Lung (tissue), 11 donors: ENCODE measurements at regions not wholly inside any gene's neighbourhood (a gene's known extent, or its start where the extent isn't known, plus 50 kb on each side); places are given as distances from the start of the nearest gene placed in this dataset.

ENCODE experiments used
- ATAC-seq: fragments of 200-7000 bp; cut with Tn5 transposase; one replicate; pipeline ENCODE4 v1.9.1; 2020; ENCODE audit warnings: moderate number of reproducible peaks; ENCODE audit not compliant: insufficient read depth, low FRiP score
- DNase-seq, 3 donors: peaks; one replicate each; pipeline ENCODE4 v3.0.0-alpha.2; 2013 to 2017
- H3K27ac ChIP-seq, 2 donors: one replicate each; pipeline ENCODE4 v1.5.1; 2013; ENCODE audit warnings: mild to moderate bottlenecking in 2 of 2, moderate library complexity in 2 of 2, control low read depth in 1 of 2, inconsistent platforms in 1 of 2, low read depth in 1 of 2, low read length in 1 of 2
- H3K27me3 ChIP-seq, 3 donors: one replicate each; pipeline ENCODE4 v1.5.1; 2013; ENCODE audit warnings: low read length in 2 of 3; ENCODE audit not compliant: control insufficient read depth in 3 of 3, insufficient read depth in 3 of 3
- H3K36me3 ChIP-seq, 4 donors: one replicate each; pipeline ENCODE4 v1.5.1; 2013; ENCODE audit warnings: low read length in 4 of 4, mild to moderate bottlenecking in 1 of 4, moderate library complexity in 1 of 4; ENCODE audit not compliant: control insufficient read depth in 4 of 4, insufficient read depth in 4 of 4
- H3K4me1 ChIP-seq, 5 donors: one replicate each; pipeline ENCODE4 v1.5.1; 2013; ENCODE audit warnings: low read length in 5 of 5, mild to moderate bottlenecking in 2 of 5, moderate library complexity in 1 of 5; ENCODE audit not compliant: control insufficient read depth in 5 of 5, insufficient read depth in 5 of 5
- H3K4me3 ChIP-seq: one replicate; pipeline ENCODE4 v1.5.1; 2013; ENCODE audit warnings: mild to moderate bottlenecking, control low read depth, moderate library complexity
- H3K9ac ChIP-seq, 2 donors: one replicate each; pipeline ENCODE4 v1.5.1; 2013; ENCODE audit warnings: low read length in 2 of 2, control low read depth in 1 of 2; ENCODE audit not compliant: insufficient read depth in 1 of 2
- H3K9me3 ChIP-seq, 4 donors: one replicate each; pipeline ENCODE4 v1.5.1; 2013; ENCODE audit warnings: low read length in 3 of 4, mild to moderate bottlenecking in 1 of 4, moderate library complexity in 1 of 4; ENCODE audit not compliant: control insufficient read depth in 4 of 4, insufficient read depth in 3 of 4
- WGBS, 2 donors: extraction: QIAGEN DNeasy Blood & Tissue Kit; methylation state at CpG; one replicate each; pipeline ENCODE4 v1.1.7; 2013; 5-methylcytosine and 5-hydroxymethylcytosine counted together
- TF ChIP-seq, protein P1 (sequence below): IDR thresholded peaks from 2 replicates; pipeline ENCODE4 v1.5.1; 2012; ENCODE audit warnings: mild to moderate bottlenecking; ENCODE audit errors: control extremely low read depth, extremely low read depth
- donor health status: control.
- donor health status: control.
- donor health status: Bipolar disorder and iron deficiency.
- donor health status: healthy.
- donor health status: DM: yes; HTN: yes; CAD: no.

DNA sequence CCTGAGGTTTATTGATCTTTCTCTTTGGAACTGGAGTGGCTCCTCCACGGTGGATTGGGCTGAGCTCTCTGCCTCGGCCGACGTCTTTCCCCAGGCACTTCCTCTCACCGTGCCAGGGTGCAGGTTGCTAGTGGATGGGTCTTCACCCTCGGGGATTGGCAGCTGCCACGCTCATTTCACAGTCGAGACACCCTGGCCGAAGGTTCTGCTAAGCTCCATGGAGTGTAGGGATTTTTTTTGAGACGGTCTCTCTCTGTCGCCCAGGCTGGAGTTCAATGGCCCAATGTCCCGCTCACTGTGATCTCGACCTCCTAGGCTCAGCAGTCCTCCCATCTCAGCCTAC is 280.8 kb downstream of the SEC14L1 start:
- Histone ChIP-seq H3K27ac (peak overlapping the region in 1 of 2 donors; percentile 43), H3K9me3 (no peaks in the 10 kb centered on the region), H3K9ac (no peak overlapping the region), H3K36me3 (peaks cover 0 to 4% (median under 1%) of the 10 kb centered on the region in 4 donors), H3K4me3 (no peak overlapping the region), H3K4me1 (peaks cover 5 to 81% (median 44%) of the 10 kb centered on the region in 5 donors), H3K27me3 (no peaks in the 10 kb centered on the region)
- TF ChIP-seq, protein P1, sequence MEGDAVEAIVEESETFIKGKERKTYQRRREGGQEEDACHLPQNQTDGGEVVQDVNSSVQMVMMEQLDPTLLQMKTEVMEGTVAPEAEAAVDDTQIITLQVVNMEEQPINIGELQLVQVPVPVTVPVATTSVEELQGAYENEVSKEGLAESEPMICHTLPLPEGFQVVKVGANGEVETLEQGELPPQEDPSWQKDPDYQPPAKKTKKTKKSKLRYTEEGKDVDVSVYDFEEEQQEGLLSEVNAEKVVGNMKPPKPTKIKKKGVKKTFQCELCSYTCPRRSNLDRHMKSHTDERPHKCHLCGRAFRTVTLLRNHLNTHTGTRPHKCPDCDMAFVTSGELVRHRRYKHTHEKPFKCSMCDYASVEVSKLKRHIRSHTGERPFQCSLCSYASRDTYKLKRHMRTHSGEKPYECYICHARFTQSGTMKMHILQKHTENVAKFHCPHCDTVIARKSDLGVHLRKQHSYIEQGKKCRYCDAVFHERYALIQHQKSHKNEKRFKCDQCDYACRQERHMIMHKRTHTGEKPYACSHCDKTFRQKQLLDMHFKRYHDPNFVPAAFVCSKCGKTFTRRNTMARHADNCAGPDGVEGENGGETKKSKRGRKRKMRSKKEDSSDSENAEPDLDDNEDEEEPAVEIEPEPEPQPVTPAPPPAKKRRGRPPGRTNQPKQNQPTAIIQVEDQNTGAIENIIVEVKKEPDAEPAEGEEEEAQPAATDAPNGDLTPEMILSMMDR = no peak
- ATAC-seq = no peak
- whole genome bisulfite sequencing, 2 donors = 55 to 58% methylated on average over 13 of the region's 13 CpGs
- no peak for DNase-seq

DNA sequence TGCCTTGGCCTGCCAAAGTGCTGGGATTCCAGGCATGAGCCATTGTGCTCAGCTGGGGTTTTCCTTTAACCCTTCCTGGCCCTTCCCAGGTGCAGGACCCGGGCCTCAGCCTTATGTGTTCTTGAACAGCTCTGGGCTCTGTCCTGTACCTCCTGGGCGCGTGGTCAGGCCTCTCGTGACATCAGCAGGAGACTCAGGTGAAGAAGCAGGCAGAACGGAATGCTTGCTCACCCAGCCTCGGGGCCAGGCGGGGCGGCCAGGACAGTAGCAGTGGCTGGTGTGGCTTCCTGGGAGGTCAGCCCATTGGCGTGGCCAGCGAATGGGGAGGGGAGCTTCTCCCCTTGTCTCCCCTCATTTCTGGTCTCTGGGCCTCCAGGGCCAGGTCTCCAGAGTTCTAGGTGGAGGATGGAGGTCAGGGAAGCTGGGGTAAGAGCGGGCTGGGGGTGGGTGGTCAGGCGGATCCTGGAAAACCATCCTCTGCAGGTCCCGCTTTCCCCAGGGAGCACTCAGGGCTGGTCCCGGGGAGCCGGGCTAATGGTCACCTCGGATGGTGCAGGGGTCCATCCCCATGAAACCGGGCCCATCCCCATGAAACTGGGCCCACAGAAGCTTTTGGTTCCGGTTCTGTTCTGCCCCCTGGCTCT is 281.5 kb downstream of the SEC14L1 start:
- no peak for ATAC-seq
- no peak overlapping the region for H3K9ac ChIP-seq
- H3K4me3 ChIP-seq = no peak overlapping the region
- H3K4me1 ChIP-seq = peaks cover 5 to 83% (median 49%) of the 10 kb centered on the region in 5 donors
- H3K27ac ChIP-seq = peak overlapping the region in 1 of 2 donors; percentile 7
- no peak for DNase-seq
- 91 to 92% methylated on average over 18 of the region's 18 CpGs for WGBS, 2 donors
- TF ChIP-seq, protein P1 = no peak
- H3K36me3 ChIP-seq = peaks cover 0 to 4% (median 0%) of the 10 kb centered on the region in 4 donors
- H3K27me3 ChIP-seq = no peaks in the 10 kb centered on the region
- no peaks in the 10 kb centered on the region for H3K9me3 ChIP-seq

DNA sequence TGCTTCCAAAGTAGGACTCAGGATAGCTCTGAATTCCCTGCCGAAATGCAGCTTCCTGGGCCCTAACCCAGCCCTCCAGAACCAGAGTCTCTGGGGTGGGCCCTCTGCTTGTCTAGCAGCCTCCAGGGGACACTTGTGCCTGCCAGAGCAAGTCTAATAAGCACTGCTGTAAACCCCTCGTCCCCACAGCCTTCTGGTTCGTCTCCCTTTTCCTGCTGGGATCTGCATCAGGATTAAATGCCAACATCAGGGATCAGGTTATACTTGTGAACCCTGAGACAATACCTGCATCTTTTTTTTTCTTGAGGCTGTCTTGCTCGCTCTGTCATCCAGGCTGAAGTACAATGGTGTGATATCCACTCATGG is 282.0 kb downstream of the SEC14L1 start:
- ATAC-seq = no peak
- 89 to 92% methylated on average over 4 of the region's 4 CpGs for WGBS, 2 donors
- no peaks in the 10 kb centered on the region for H3K9me3 ChIP-seq
- peaks cover 5 to 88% (median 49%) of the 10 kb centered on the region in 5 donors for H3K4me1 ChIP-seq
- H3K27me3 ChIP-seq = no peaks in the 10 kb centered on the region
- no peak for DNase-seq
- peaks cover 0 to 4% (median 0%) of the 10 kb centered on the region in 4 donors for H3K36me3 ChIP-seq
- TF ChIP-seq, protein P1 = no peak
- no peak overlapping the region for H3K9ac ChIP-seq
- H3K4me3 ChIP-seq = no peak overlapping the region
- H3K27ac ChIP-seq = no peak overlapping the region
